Gastroesophageal sphincter (tissue), 3 donors: ENCODE measurements at regions not wholly inside any gene's neighbourhood (a gene's known extent, or its start where the extent isn't known, plus 50 kb on each side); places are given as distances from the start of the nearest gene placed in this dataset.

ENCODE experiments used
- CTCF ChIP-seq, 4 experiments: fragments of 200-600 bp in 2 of 4; fragments of 450-650 bp in 2 of 4; sonication (generic) in 1 of 4; IDR thresholded peaks; one replicate each; pipeline ENCODE4 v1.5.1; 2017 to 2019; ENCODE audit warnings: antibody characterized with exemption in 4 of 4, mild to moderate bottlenecking in 2 of 4, moderate library complexity in 2 of 4
- EP300 ChIP-seq: sonication (generic); formaldehyde crosslinking; IDR thresholded peaks from one replicate; pipeline ENCODE4 v1.6.1; 2017; ENCODE audit warnings: antibody characterized with exemption, mild to moderate bottlenecking
- POLR2A ChIP-seq, 2 donors: fragments of 450-650 bp; IDR thresholded peaks; one replicate each; pipeline ENCODE4 v1.6.1; 2017; ENCODE audit warnings: antibody characterized with exemption in 2 of 2, mild to moderate bottlenecking in 2 of 2, moderate library complexity in 1 of 2

DNA sequence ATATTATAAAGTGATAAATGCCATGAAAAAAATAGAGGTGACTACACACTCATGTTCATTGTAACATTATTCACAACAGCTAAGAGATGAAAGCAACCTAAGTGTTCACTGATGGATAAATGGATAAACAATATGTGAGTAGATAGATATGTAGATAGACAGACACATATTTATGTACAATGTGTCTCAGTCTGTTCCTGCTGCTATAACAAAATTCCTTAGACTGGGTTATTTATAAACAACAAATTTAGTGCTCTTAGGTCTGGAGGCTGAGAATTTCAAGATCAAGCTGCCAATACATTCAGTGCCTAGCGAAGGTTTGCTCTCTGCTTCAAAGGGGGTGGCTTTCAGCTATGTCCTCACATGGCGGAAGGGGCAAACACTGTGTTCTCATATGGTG is 312.5 kb downstream of the ZNF621 start:
- TF ChIP-seq CTCF (IDR thresholded peaks at IDR 0.05) (no peak), EP300 (no peak), POLR2A (IDR thresholded peaks at IDR 0.05) (no peak)
